22Rv1 (cell line): ENCODE measurements at regions not wholly inside any gene's neighbourhood (a gene's known extent, or its start where the extent isn't known, plus 50 kb on each side); places are given as distances from the start of the nearest gene placed in this dataset.

Experiments used
- CTCF ChIP-seq: fragments of 450-650 bp; IDR thresholded peaks from 2 replicates; pipeline ENCODE4 v1.5.1; 2017; ENCODE audit warnings: mild to moderate bottlenecking
- ZFX ChIP-seq: fragments of 450-650 bp; IDR thresholded peaks from 2 replicates; pipeline ENCODE4 v1.6.1; 2017; ENCODE audit warnings: antibody characterized with exemption, borderline replicate concordance

GRCh38 chr1:4210043-4210442 is 310.0 kb upstream of the C1orf174 start:
- no peak for TF ChIP-seq CTCF
- TF ChIP-seq ZFX, result no peak
